ENCODE measurements at regions not wholly inside any gene's neighbourhood (a gene's known extent, or its start where the extent isn't known, plus 50 kb on each side); places are given as distances from the start of the nearest gene placed in this dataset.

GRCh38 chr10:43959364-43960134 lies 310.9 kb upstream of the ZNF32 start:
- Histone ChIP-seq H3K27me3 (ENCODE audit: control insufficient read depth, insufficient read depth, low read length) (no peaks in the 10 kb centered on the region; the same call in 1 of the 2 replicates), H3K4me3 (ENCODE audit: low read depth in 2 of 2, low read length in 2 of 2) (no peak overlapping the region), H3K27ac (ENCODE audit: low read length) (no peak overlapping the region), H3K36me3 (ENCODE audit: control insufficient read depth, insufficient read depth, low read length) (no peaks in the 10 kb centered on the region), H3K4me1 (ENCODE audit: control insufficient read depth, insufficient read depth, low read length) (no peaks in the 10 kb centered on the region), H3K9me3 (ENCODE audit: control insufficient read depth, insufficient read depth, low read depth, low read length) (no peaks in the 10 kb centered on the region)
- ChIA-PET CTCF (no interaction called here), POLR2A (no interaction called here)
- ATAC-seq (no peak), DNase-seq (ENCODE audit: low read depth, low spot score) (no peak)
- intact Hi-C loops (cut with micrococcal nuclease; ENCODE audit: unreplicated experiment) (loop anchor here (10.0 kb wide), 1 partner anchor 55 kb away; no protein-coding TSS in a partner anchor), in situ Hi-C loops (cut with HindIII; ENCODE audit: low pct_unique_long_range_greater_than_20kb, low sequenced_read_pairs) (no loop called here)
- TF ChIP-seq POLR2AphosphoS5 (IDR thresholded peaks at IDR 0.05; ENCODE audit: low read depth, low read length): no peak
- TF ChIP-seq TCF7L2 (IDR thresholded peaks at IDR 0.05; ENCODE audit: low read depth, low read length): no peak
- TF ChIP-seq REST (IDR thresholded peaks at IDR 0.05; ENCODE audit: insufficient read depth in 1 of 2, low read depth in 2 of 2, low read length in 1 of 2): no peak
- no peak for TF ChIP-seq CTCF (IDR thresholded peaks at IDR 0.05)
- TF ChIP-seq SIN3A (IDR thresholded peaks at IDR 0.05; ENCODE audit: borderline replicate concordance, insufficient read depth, low read depth, low read length): no peak
- no TSS peak for BruUV-seq (replicated peaks)

GRCh38 chr10:43958964-43959363 lies 310.3 kb upstream of the ZNF32 start:
- H3K36me3 ChIP-seq (ENCODE audit: control insufficient read depth, insufficient read depth, low read length): no peaks in the 10 kb centered on the region
- DNase-seq (ENCODE audit: low read depth, low spot score) (no peak), ATAC-seq (no peak)
- H3K4me1 ChIP-seq (ENCODE audit: control insufficient read depth, insufficient read depth, low read length): no peaks in the 10 kb centered on the region
- ChIA-PET POLR2A (no interaction called here), CTCF (no interaction called here)
- no TSS peak for BruUV-seq (replicated peaks)
- no peaks in the 10 kb centered on the region; the same call in 1 of the 2 replicates for H3K27me3 ChIP-seq (ENCODE audit: control insufficient read depth, insufficient read depth, low read length)
- H3K9me3 ChIP-seq (ENCODE audit: control insufficient read depth, insufficient read depth, low read depth, low read length): no peaks in the 10 kb centered on the region
- intact Hi-C loops (cut with micrococcal nuclease; ENCODE audit: unreplicated experiment) (loop anchor here (10.0 kb wide), 1 partner anchor 56 kb away; no protein-coding TSS in a partner anchor), in situ Hi-C loops (cut with HindIII; ENCODE audit: low pct_unique_long_range_greater_than_20kb, low sequenced_read_pairs) (no loop called here)
- TF ChIP-seq CTCF (IDR thresholded peaks at IDR 0.05): no peak
- TF ChIP-seq TCF7L2 (IDR thresholded peaks at IDR 0.05; ENCODE audit: low read depth, low read length): no peak
- TF ChIP-seq REST (IDR thresholded peaks at IDR 0.05; ENCODE audit: insufficient read depth in 1 of 2, low read depth in 2 of 2, low read length in 1 of 2): no peak
- TF ChIP-seq SIN3A (IDR thresholded peaks at IDR 0.05; ENCODE audit: borderline replicate concordance, insufficient read depth, low read depth, low read length): no peak
- no peak for TF ChIP-seq POLR2AphosphoS5 (IDR thresholded peaks at IDR 0.05; ENCODE audit: low read depth, low read length)
- H3K27ac ChIP-seq (ENCODE audit: low read length): no peak overlapping the region
- no peak overlapping the region for H3K4me3 ChIP-seq (ENCODE audit: low read depth in 2 of 2, low read length in 2 of 2)
